Memory B cell (primary cell): ENCODE measurements at regions not wholly inside any gene's neighbourhood (a gene's known extent, or its start where the extent isn't known, plus 50 kb on each side); places are given as distances from the start of the nearest gene placed in this dataset.

Experiments used
- ATAC-seq: fragments of 150-1000 bp; cut with Tn5 transposase; 2 replicates; pipeline ENCODE4 v1.10.0; 2021; ENCODE audit warnings: low read depth, mild to moderate bottlenecking, moderate library complexity
- DNase-seq, 2 donors: peaks; one replicate each; pipeline ENCODE4 v3.0.0; 2022; ENCODE audit warnings: low spot score in 2 of 2
- H3K27ac Mint-ChIP-seq: one replicate; pipeline ENCODE4 v1.8.0; 2022; ENCODE audit warnings: mild to moderate bottlenecking, moderate library complexity, mixed read lengths
- H3K27me3 Mint-ChIP-seq: one replicate; pipeline ENCODE4 v1.8.0; 2022; ENCODE audit warnings: mixed read lengths
- H3K36me3 Mint-ChIP-seq: one replicate; pipeline ENCODE4 v1.8.0; 2022; ENCODE audit warnings: mild to moderate bottlenecking, mixed read lengths
- H3K4me1 Mint-ChIP-seq: one replicate; pipeline ENCODE4 v1.8.0; 2022; ENCODE audit warnings: mixed read lengths
- H3K4me3 Mint-ChIP-seq: one replicate; pipeline ENCODE4 v1.8.0; 2022; ENCODE audit warnings: mild to moderate bottlenecking, moderate library complexity, mixed read lengths
- H3K9me3 Mint-ChIP-seq: one replicate; pipeline ENCODE4 v1.8.0; 2022; ENCODE audit warnings: mixed read lengths

- ATAC-seq (no peak), DNase-seq (no peak)
- H3K27me3 Mint-ChIP-seq = peaks cover 8% of the 10 kb centered on the region
- peaks cover 5% of the 10 kb centered on the region for H3K4me1 Mint-ChIP-seq
- H3K9me3 Mint-ChIP-seq = peaks cover 1% of the 10 kb centered on the region
- no peak overlapping the region for H3K4me3 Mint-ChIP-seq
- no peaks in the 10 kb centered on the region for H3K36me3 Mint-ChIP-seq
- no peak overlapping the region for H3K27ac Mint-ChIP-seq
Measured at GRCh38 chr11:69976794-69977193, 101.3 kb upstream of the ANO1 start.

GRCh38 chr11:69977951-69978350, 100.2 kb upstream of the ANO1 start:
- no peak overlapping the region for H3K4me3 Mint-ChIP-seq
- ATAC-seq (no peak), DNase-seq (no peak)
- no peaks in the 10 kb centered on the region for H3K4me1 Mint-ChIP-seq
- peaks cover 1% of the 10 kb centered on the region for H3K9me3 Mint-ChIP-seq
- no peaks in the 10 kb centered on the region for H3K36me3 Mint-ChIP-seq
- no peak overlapping the region for H3K27ac Mint-ChIP-seq
- peaks cover 13% of the 10 kb centered on the region for H3K27me3 Mint-ChIP-seq

- Mint-ChIP-seq H3K9me3 (peaks cover 1% of the 10 kb centered on the region), H3K4me3 (no peak overlapping the region), H3K27me3 (peaks cover 13% of the 10 kb centered on the region), H3K27ac (no peak overlapping the region), H3K36me3 (no peaks in the 10 kb centered on the region), H3K4me1 (no peaks in the 10 kb centered on the region)
- ATAC-seq (no peak), DNase-seq (no peak)
Measured at GRCh38 chr11:69978841-69979614, 99.1 kb upstream of the ANO1 start.

GRCh38 chr11:69979632-69980031, 98.5 kb upstream of the ANO1 start:
- ATAC-seq (no peak), DNase-seq (no peak)
- H3K36me3 Mint-ChIP-seq = no peaks in the 10 kb centered on the region
- no peak overlapping the region for H3K4me3 Mint-ChIP-seq
- H3K27me3 Mint-ChIP-seq = peaks cover 13% of the 10 kb centered on the region
- H3K27ac Mint-ChIP-seq = no peak overlapping the region
- no peaks in the 10 kb centered on the region for H3K4me1 Mint-ChIP-seq
- H3K9me3 Mint-ChIP-seq = peaks cover 1% of the 10 kb centered on the region

- Mint-ChIP-seq H3K27ac (no peak overlapping the region), H3K4me3 (no peak overlapping the region), H3K4me1 (no peaks in the 10 kb centered on the region), H3K27me3 (peaks cover 11% of the 10 kb centered on the region), H3K36me3 (no peaks in the 10 kb centered on the region), H3K9me3 (peaks cover 1% of the 10 kb centered on the region)
- ATAC-seq (no peak), DNase-seq (no peak)
Measured at GRCh38 chr11:69981119-69981784, 96.9 kb upstream of the ANO1 start.

GRCh38 chr11:69982690-69983570, 95.2 kb upstream of the ANO1 start:
- DNase-seq (no peak), ATAC-seq (no peak)
- peaks cover 15% of the 10 kb centered on the region for H3K27me3 Mint-ChIP-seq
- no peaks in the 10 kb centered on the region for H3K36me3 Mint-ChIP-seq
- H3K27ac Mint-ChIP-seq = no peak overlapping the region
- H3K4me3 Mint-ChIP-seq = no peak overlapping the region
- no peaks in the 10 kb centered on the region for H3K4me1 Mint-ChIP-seq
- peaks cover 1% of the 10 kb centered on the region for H3K9me3 Mint-ChIP-seq

GRCh38 chr11:69983571-69983877, 94.6 kb upstream of the ANO1 start:
- H3K36me3 Mint-ChIP-seq = no peaks in the 10 kb centered on the region
- H3K4me1 Mint-ChIP-seq = no peaks in the 10 kb centered on the region
- peaks cover 21% of the 10 kb centered on the region for H3K27me3 Mint-ChIP-seq
- no peak overlapping the region for H3K4me3 Mint-ChIP-seq
- peaks cover 1% of the 10 kb centered on the region for H3K9me3 Mint-ChIP-seq
- DNase-seq = no peak
- no peak overlapping the region for H3K27ac Mint-ChIP-seq
- ATAC-seq = no peak

- DNase-seq (no peak), ATAC-seq (no peak)
- Mint-ChIP-seq H3K4me1 (no peaks in the 10 kb centered on the region), H3K4me3 (no peak overlapping the region), H3K9me3 (peaks cover 3% of the 10 kb centered on the region), H3K27me3 (peaks cover 23% of the 10 kb centered on the region), H3K36me3 (no peaks in the 10 kb centered on the region), H3K27ac (no peak overlapping the region)
Measured at GRCh38 chr11:69983897-69984438, 94.1 kb upstream of the ANO1 start.

- peaks cover 3% of the 10 kb centered on the region for H3K9me3 Mint-ChIP-seq
Measured at GRCh38 chr11:69984457-69985261, 93.5 kb upstream of the ANO1 start.

GRCh38 chr11:69985331-69985640, 92.8 kb upstream of the ANO1 start:
- Mint-ChIP-seq H3K36me3 (no peaks in the 10 kb centered on the region), H3K27me3 (peaks cover 22% of the 10 kb centered on the region), H3K4me1 (no peaks in the 10 kb centered on the region), H3K9me3 (peaks cover 2% of the 10 kb centered on the region), H3K4me3 (no peak overlapping the region), H3K27ac (no peak overlapping the region)
- no peak for DNase-seq
- no peak for ATAC-seq

More at GRCh38 chr11:69984457-69985261, 93.5 kb upstream of the ANO1 start:
- H3K27me3 Mint-ChIP-seq = peaks cover 25% of the 10 kb centered on the region
- no peaks in the 10 kb centered on the region for H3K36me3 Mint-ChIP-seq
- H3K4me3 Mint-ChIP-seq = no peak overlapping the region
- DNase-seq = no peak
- ATAC-seq = no peak
- no peaks in the 10 kb centered on the region for H3K4me1 Mint-ChIP-seq
- no peak overlapping the region for H3K27ac Mint-ChIP-seq

- ATAC-seq = no peak
Measured at GRCh38 chr11:69985641-69986439, 92.3 kb upstream of the ANO1 start.

GRCh38 chr11:69986440-69986787, 91.7 kb upstream of the ANO1 start:
- H3K36me3 Mint-ChIP-seq = no peaks in the 10 kb centered on the region
- no peak overlapping the region for H3K4me3 Mint-ChIP-seq
- H3K27ac Mint-ChIP-seq = no peak overlapping the region
- DNase-seq (no peak), ATAC-seq (no peak)
- H3K9me3 Mint-ChIP-seq = peaks cover 2% of the 10 kb centered on the region
- H3K27me3 Mint-ChIP-seq = peaks cover 22% of the 10 kb centered on the region
- H3K4me1 Mint-ChIP-seq = no peaks in the 10 kb centered on the region

More at GRCh38 chr11:69985641-69986439, 92.3 kb upstream of the ANO1 start:
- Mint-ChIP-seq H3K4me1 (no peaks in the 10 kb centered on the region), H3K27ac (no peak overlapping the region), H3K27me3 (peaks cover 22% of the 10 kb centered on the region), H3K4me3 (no peak overlapping the region), H3K36me3 (no peaks in the 10 kb centered on the region), H3K9me3 (peaks cover 2% of the 10 kb centered on the region)
- DNase-seq = no peak

GRCh38 chr11:69986830-69987229, 91.3 kb upstream of the ANO1 start:
- H3K4me1 Mint-ChIP-seq = no peaks in the 10 kb centered on the region
- peaks cover 2% of the 10 kb centered on the region for H3K9me3 Mint-ChIP-seq
- DNase-seq = no peak
- ATAC-seq = no peak
- H3K36me3 Mint-ChIP-seq = no peaks in the 10 kb centered on the region
- H3K27ac Mint-ChIP-seq = no peak overlapping the region
- H3K4me3 Mint-ChIP-seq = no peak overlapping the region
- H3K27me3 Mint-ChIP-seq = peaks cover 22% of the 10 kb centered on the region
